H9 (cell line): ENCODE measurements at regions not wholly inside any gene's neighbourhood (a gene's known extent, or its start where the extent isn't known, plus 50 kb on each side); places are given as distances from the start of the nearest gene placed in this dataset.

Source experiments
- DNase-seq: peaks from one replicate; pipeline ENCODE4 v3.0.0-alpha.2; 2017
- H2AFZ ChIP-seq: one replicate; pipeline ENCODE4 v1.6.1; 2013; ENCODE audit warnings: mild to moderate bottlenecking, low read length, control low read depth, moderate library complexity
- H2AK5ac ChIP-seq: 2 replicates; pipeline ENCODE4 v1.6.1; 2013; ENCODE audit warnings: low read length, control low read depth, mixed read lengths; ENCODE audit not compliant: insufficient read length
- H2BK120ac ChIP-seq: one replicate; pipeline ENCODE4 v1.6.1; 2013; ENCODE audit warnings: low read depth, mild to moderate bottlenecking, low read length, control low read depth, inconsistent platforms; ENCODE audit not compliant: poor library complexity, severe bottlenecking
- H2BK12ac ChIP-seq: 2 replicates; pipeline ENCODE4 v1.6.1; 2013; ENCODE audit warnings: low read length, control low read depth, mixed read lengths, low read depth; ENCODE audit not compliant: insufficient read length
- H2BK15ac ChIP-seq: 2 replicates; pipeline ENCODE4 v1.6.1; 2013; ENCODE audit warnings: low read depth, low read length, control low read depth
- H2BK20ac ChIP-seq: one replicate; pipeline ENCODE4 v1.6.1; 2013; ENCODE audit warnings: low read depth, mild to moderate bottlenecking, low read length, control low read depth, inconsistent platforms; ENCODE audit not compliant: poor library complexity, severe bottlenecking
- H2BK5ac ChIP-seq: 2 replicates; pipeline ENCODE4 v1.6.1; 2013; ENCODE audit warnings: low read length, control low read depth, mixed read lengths; ENCODE audit not compliant: insufficient read length
- H3K14ac ChIP-seq: 2 replicates; pipeline ENCODE4 v1.6.1; 2013; ENCODE audit warnings: low read length, control low read depth; ENCODE audit not compliant: insufficient read depth
- H3K18ac ChIP-seq: 2 replicates; pipeline ENCODE4 v1.6.1; 2013; ENCODE audit warnings: low read depth, mild to moderate bottlenecking, mixed read lengths, low read length, control low read depth; ENCODE audit not compliant: insufficient read length
- H3K23ac ChIP-seq: 2 replicates; pipeline ENCODE4 v1.6.1; 2013; ENCODE audit warnings: low read length, control low read depth, mixed read lengths, low read depth; ENCODE audit not compliant: insufficient read length
- H3K23me2 ChIP-seq: 2 replicates; pipeline ENCODE4 v1.6.1; 2013; ENCODE audit warnings: low read depth, mild to moderate bottlenecking, mixed read lengths, low read length, control low read depth; ENCODE audit not compliant: insufficient read length, poor library complexity, severe bottlenecking
- H3K27ac ChIP-seq: 2 replicates; pipeline ENCODE4 v1.5.1; 2013; ENCODE audit warnings: low read length, control low read depth, mixed read lengths, low read depth; ENCODE audit not compliant: insufficient read length
- H3K27me3 ChIP-seq: 2 replicates; pipeline ENCODE4 v1.6.1; 2013; ENCODE audit warnings: low read length, control low read depth, inconsistent platforms; ENCODE audit not compliant: insufficient read depth
- H3K4ac ChIP-seq: 2 replicates; pipeline ENCODE4 v1.6.1; 2013; ENCODE audit warnings: low read depth, mild to moderate bottlenecking, control low read depth, inconsistent platforms, low read length, moderate library complexity
- H3K4me1 ChIP-seq: 2 replicates; pipeline ENCODE4 v1.6.1; 2013; ENCODE audit warnings: low read length, control low read depth, inconsistent platforms; ENCODE audit not compliant: insufficient read depth
- H3K4me2 ChIP-seq: 2 replicates; pipeline ENCODE4 v1.6.1; 2013; ENCODE audit warnings: low read length, control low read depth, mixed read lengths; ENCODE audit not compliant: insufficient read length, insufficient read depth
- H3K56ac ChIP-seq: 2 replicates; pipeline ENCODE4 v1.6.1; 2013; ENCODE audit warnings: low read depth, mild to moderate bottlenecking, mixed read lengths, low read length, control low read depth; ENCODE audit not compliant: insufficient read length
- H3K79me1 ChIP-seq: 2 replicates; pipeline ENCODE4 v1.6.1; 2013; ENCODE audit warnings: low read depth, mild to moderate bottlenecking, moderate library complexity, low read length, control low read depth, inconsistent platforms; ENCODE audit not compliant: insufficient read depth, poor library complexity, severe bottlenecking
- H3K79me2 ChIP-seq: 2 replicates; pipeline ENCODE4 v1.6.1; 2013; ENCODE audit warnings: low read length, control low read depth, inconsistent platforms; ENCODE audit not compliant: insufficient read depth
- H3K9ac ChIP-seq: 2 replicates; pipeline ENCODE4 v1.6.1; 2013; ENCODE audit warnings: low read length, control low read depth, mixed read lengths; ENCODE audit not compliant: insufficient read length; ENCODE audit errors: extremely low read depth
- H3K9me3 ChIP-seq: one replicate; pipeline ENCODE4 v1.6.1; 2013; ENCODE audit warnings: low read depth, low read length, inconsistent platforms; ENCODE audit not compliant: control insufficient read depth
- H3T11ph ChIP-seq: one replicate; pipeline ENCODE4 v1.6.1; 2013; ENCODE audit warnings: mild to moderate bottlenecking, low read length, control low read depth, inconsistent platforms
- H4K20me1 ChIP-seq: one replicate; pipeline ENCODE4 v1.6.1; 2013; ENCODE audit not compliant: control insufficient read depth, insufficient read length, insufficient read depth
- H4K5ac ChIP-seq: 2 replicates; pipeline ENCODE4 v1.6.1; 2013; ENCODE audit warnings: low read depth, mild to moderate bottlenecking, mixed read lengths, low read length, control low read depth; ENCODE audit not compliant: insufficient read length
- H4K8ac ChIP-seq: replicated peaks from 2 replicates; pipeline ENCODE4 v1.6.1; 2013; ENCODE audit warnings: low read length, control low read depth, mixed read lengths, low read depth; ENCODE audit not compliant: insufficient read length
- H4K91ac ChIP-seq: 2 replicates; pipeline ENCODE4 v1.6.1; 2013; ENCODE audit warnings: low read depth, mild to moderate bottlenecking, moderate library complexity, mixed read lengths, low read length, control low read depth; ENCODE audit not compliant: insufficient read length
- H3K27ac Mint-ChIP-seq, 3 experiments: 2 replicates in 2 of 3; 3 replicates in 1 of 3; pipeline ENCODE4 v1.8.0; 2020 to 2021; ENCODE audit warnings: mixed read lengths in 3 of 3, mild to moderate bottlenecking in 1 of 3, moderate library complexity in 1 of 3
- H3K27me3 Mint-ChIP-seq: 2 replicates; pipeline ENCODE4 v1.8.0; 2021; ENCODE audit warnings: low read depth, mild to moderate bottlenecking, moderate library complexity, mixed read lengths
- H3K36me3 Mint-ChIP-seq, 3 experiments: 2 replicates in 2 of 3; 3 replicates in 1 of 3; pipeline ENCODE4 v1.8.0; 2020 to 2021; ENCODE audit warnings: low read depth in 3 of 3, mixed read lengths in 3 of 3; ENCODE audit not compliant: insufficient read depth in 1 of 3
- H3K4me1 Mint-ChIP-seq, 2 experiments: 2 replicates each; pipeline ENCODE4 v1.8.0; 2020; ENCODE audit warnings: mixed read lengths in 2 of 2
- H3K4me3 Mint-ChIP-seq, 2 experiments: 2 replicates in 1 of 2; 3 replicates in 1 of 2; pipeline ENCODE4 v1.8.0; 2020 to 2021; ENCODE audit warnings: mild to moderate bottlenecking in 2 of 2, mixed read lengths in 2 of 2, moderate library complexity in 1 of 2
- H3K9me3 Mint-ChIP-seq, 2 experiments: 2 replicates in 1 of 2; 3 replicates in 1 of 2; pipeline ENCODE4 v1.8.0; 2020; ENCODE audit warnings: mild to moderate bottlenecking in 2 of 2, mixed read lengths in 2 of 2, moderate library complexity in 1 of 2
- WGBS: extraction: QIAGEN DNeasy Blood & Tissue Kit; methylation state at CpG from one replicate; pipeline ENCODE4 v1.1.7; 2013; ENCODE audit warnings: missing lambda C conversion rate, low lambda C conversion rate, mixed read lengths; ENCODE audit not compliant: insufficient read length; ENCODE audit errors: extremely low coverage; 5-methylcytosine and 5-hydroxymethylcytosine counted together
- TF ChIP-seq, protein P1 (sequence below): fragments of 200-600 bp; sonication (generic); conservative IDR thresholded peaks from 3 replicates; pipeline ENCODE4 v1.8.0; 2021; ENCODE audit warnings: antibody characterized with exemption, mild to moderate bottlenecking

DNA sequence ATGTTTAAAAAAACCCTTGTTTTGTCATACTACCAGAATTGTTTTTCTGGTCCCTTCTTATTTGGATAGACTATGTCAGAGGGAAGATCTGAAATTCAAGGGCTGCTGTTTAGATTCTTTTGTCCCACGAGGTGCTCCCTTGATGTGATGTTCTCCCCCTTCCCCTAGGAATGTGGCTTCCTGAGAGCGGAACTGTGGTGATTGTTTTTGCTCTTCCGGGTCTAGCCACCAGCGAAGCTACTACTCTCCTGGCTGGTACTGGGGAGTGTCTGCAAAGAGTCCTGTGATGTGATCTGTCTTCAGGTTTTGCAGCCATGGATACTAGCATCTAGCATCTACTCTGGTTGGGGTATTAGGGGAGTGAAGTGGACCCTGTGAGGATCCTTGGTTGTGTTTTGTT is 271.1 kb downstream of the DCAF12L2 start:
- no peaks in the 10 kb centered on the region; the same call in 1 of the 2 replicates for H3K4me1 ChIP-seq
- no peak overlapping the region for H3K4ac ChIP-seq
- no peak overlapping the region for H4K8ac ChIP-seq
- no peak overlapping the region for H3K56ac ChIP-seq
- Mint-ChIP-seq H3K4me3 (no peak overlapping the region), H3K36me3 (peaks cover 0 to 4% (median 4%) of the 10 kb centered on the region in 3 experiments; a peak in 3 of 7 replicates), H3K4me1 (peaks cover 6 to 9% of the 10 kb centered on the region in 2 experiments; a peak in 3 of 4 replicates), H3K9me3 (peaks cover 48 to 71% of the 10 kb centered on the region in 2 experiments), H3K27ac (no peak overlapping the region; a peak in 1 of 7 replicates), H3K27me3 (no peaks in the 10 kb centered on the region)
- no peaks in the 10 kb centered on the region for H3K23me2 ChIP-seq
- no peak overlapping the region for H2AK5ac ChIP-seq
- DNase-seq = no peak
- TF ChIP-seq, protein P1, sequence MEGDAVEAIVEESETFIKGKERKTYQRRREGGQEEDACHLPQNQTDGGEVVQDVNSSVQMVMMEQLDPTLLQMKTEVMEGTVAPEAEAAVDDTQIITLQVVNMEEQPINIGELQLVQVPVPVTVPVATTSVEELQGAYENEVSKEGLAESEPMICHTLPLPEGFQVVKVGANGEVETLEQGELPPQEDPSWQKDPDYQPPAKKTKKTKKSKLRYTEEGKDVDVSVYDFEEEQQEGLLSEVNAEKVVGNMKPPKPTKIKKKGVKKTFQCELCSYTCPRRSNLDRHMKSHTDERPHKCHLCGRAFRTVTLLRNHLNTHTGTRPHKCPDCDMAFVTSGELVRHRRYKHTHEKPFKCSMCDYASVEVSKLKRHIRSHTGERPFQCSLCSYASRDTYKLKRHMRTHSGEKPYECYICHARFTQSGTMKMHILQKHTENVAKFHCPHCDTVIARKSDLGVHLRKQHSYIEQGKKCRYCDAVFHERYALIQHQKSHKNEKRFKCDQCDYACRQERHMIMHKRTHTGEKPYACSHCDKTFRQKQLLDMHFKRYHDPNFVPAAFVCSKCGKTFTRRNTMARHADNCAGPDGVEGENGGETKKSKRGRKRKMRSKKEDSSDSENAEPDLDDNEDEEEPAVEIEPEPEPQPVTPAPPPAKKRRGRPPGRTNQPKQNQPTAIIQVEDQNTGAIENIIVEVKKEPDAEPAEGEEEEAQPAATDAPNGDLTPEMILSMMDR = no peak
- H4K20me1 ChIP-seq = no peaks in the 10 kb centered on the region
- no peak overlapping the region for H2BK120ac ChIP-seq
- no peak overlapping the region for H3K27ac ChIP-seq
- no peak overlapping the region for H4K91ac ChIP-seq
- H2BK5ac ChIP-seq = no peak overlapping the region
- no peak overlapping the region for H2AFZ ChIP-seq
- no peak overlapping the region for H2BK15ac ChIP-seq
- no peak overlapping the region for H3T11ph ChIP-seq
- peaks cover 7% of the 10 kb centered on the region for H3K9me3 ChIP-seq
- H3K27me3 ChIP-seq = no peaks in the 10 kb centered on the region
- H3K14ac ChIP-seq = no peak overlapping the region
- no peak overlapping the region for H3K4me2 ChIP-seq
- no peak overlapping the region for H3K9ac ChIP-seq
- no peak overlapping the region for H4K5ac ChIP-seq
- no peak overlapping the region for H2BK12ac ChIP-seq
- no peaks in the 10 kb centered on the region for H3K79me1 ChIP-seq
- no peak overlapping the region for H3K23ac ChIP-seq
- no CpG with 5 or more reads among the region's 4 CpGs for WGBS
- no peak overlapping the region for H2BK20ac ChIP-seq
- H3K18ac ChIP-seq = no peak overlapping the region
- H3K79me2 ChIP-seq = no peaks in the 10 kb centered on the region
